PC-9 (cell line): ENCODE measurements at regions not wholly inside any gene's neighbourhood (a gene's known extent, or its start where the extent isn't known, plus 50 kb on each side); places are given as distances from the start of the nearest gene placed in this dataset.
A peak's percentile ranks its signal among the peaks of the same experiment; 100 is the strongest.

Experiments used
- BruUV-seq: library from RNA; stranded (reverse); fragments of 400-500 nt; replicated peaks from 2 replicates; lab custom pipeline; 2021; lab: Mats Ljungman, UMichigan
- CTCF ChIA-PET: fragments of 300-600 bp; sonication (Branson Sonifier 250); formaldehyde crosslinking; loops from one replicate; lab custom pipeline; 2022; ENCODE audit warnings: antibody characterized with exemption; lab: Charles Lee
- POLR2A ChIA-PET: fragments of 300-600 bp; sonication (Branson Sonifier 250); formaldehyde crosslinking; loops from one replicate; lab custom pipeline; 2022; ENCODE audit warnings: antibody characterized with exemption; ENCODE audit not compliant: unreplicated experiment; lab: Charles Lee
- DNase-seq, 2 experiments: peaks; one replicate each; pipeline versions ENCODE4 v3.0.0 to v3.0.0-alpha.2; 2015 to 2022; ENCODE audit warnings: mixed read lengths in 1 of 2
- H2AFZ ChIP-seq: fragments of 200-600 bp; sonication (generic); 2 replicates; pipeline ENCODE4 v1.8.1; 2017; ENCODE audit warnings: antibody characterized with exemption
- H3F3A ChIP-seq: fragments of 200-600 bp; sonication (generic); 2 replicates; pipeline ENCODE4 v1.8.1; 2017; ENCODE audit warnings: antibody characterized with exemption, mild to moderate bottlenecking, low read depth; ENCODE audit not compliant: insufficient read depth
- H3K27ac ChIP-seq: fragments of 200-600 bp; sonication (generic); 2 replicates; pipeline ENCODE4 v1.6.1; 2016; ENCODE audit warnings: mixed run types
- H3K27me3 ChIP-seq: fragments of 200-600 bp; sonication (generic); 2 replicates; pipeline ENCODE4 v1.6.1; 2016; ENCODE audit warnings: low read depth, mixed run types; ENCODE audit not compliant: insufficient read depth
- H3K36me3 ChIP-seq: fragments of 200-600 bp; sonication (generic); 2 replicates; pipeline ENCODE4 v1.6.1; 2016; ENCODE audit warnings: low read depth, mixed run types
- H3K4me1 ChIP-seq: fragments of 200-600 bp; sonication (generic); replicated peaks from 2 replicates; pipeline ENCODE4 v1.6.1; 2016; ENCODE audit warnings: mixed run types; ENCODE audit not compliant: insufficient read depth
- H3K4me2 ChIP-seq: fragments of 200-600 bp; sonication (generic); 2 replicates; pipeline ENCODE4 v1.6.1; 2017; ENCODE audit warnings: mixed run types
- H3K4me3 ChIP-seq: fragments of 200-600 bp; sonication (generic); 2 replicates; pipeline ENCODE4 v1.6.1; 2016; ENCODE audit warnings: mixed run types
- H3K79me2 ChIP-seq: fragments of 200-600 bp; sonication (generic); 2 replicates; pipeline ENCODE4 v1.6.1; 2017; ENCODE audit warnings: low read depth, mixed run types
- H3K9me2 ChIP-seq: fragments of 200-600 bp; sonication (generic); 2 replicates; pipeline ENCODE4 v1.8.1; 2017; ENCODE audit warnings: mild to moderate bottlenecking; ENCODE audit not compliant: insufficient read depth
- H3K9me3 ChIP-seq: fragments of 200-600 bp; sonication (generic); 2 replicates; pipeline ENCODE4 v1.8.1; 2016; ENCODE audit warnings: low read depth; ENCODE audit not compliant: insufficient read depth
- H4K20me1 ChIP-seq: fragments of 200-600 bp; sonication (generic); 2 replicates; pipeline ENCODE4 v1.8.1; 2017; ENCODE audit not compliant: insufficient read depth
- CTCF ChIP-seq: fragments of 200-600 bp; sonication (generic); conservative IDR thresholded peaks from 2 replicates; pipeline ENCODE4 v1.6.1; 2017; ENCODE audit warnings: mixed run types, antibody characterized with exemption, mild to moderate bottlenecking, moderate library complexity
- EZH2 ChIP-seq: fragments of 200-600 bp; sonication (generic); IDR thresholded peaks from 2 replicates; pipeline ENCODE4 v1.8.0; 2017; ENCODE audit warnings: antibody characterized with exemption, low read depth
- intact Hi-C: fragments of 100-400 bp; cut with micrococcal nuclease; formaldehyde crosslinking; loops from one replicate; pipeline ENCODE4 v1.10.0; 2022; ENCODE audit not compliant: unreplicated experiment

DNA sequence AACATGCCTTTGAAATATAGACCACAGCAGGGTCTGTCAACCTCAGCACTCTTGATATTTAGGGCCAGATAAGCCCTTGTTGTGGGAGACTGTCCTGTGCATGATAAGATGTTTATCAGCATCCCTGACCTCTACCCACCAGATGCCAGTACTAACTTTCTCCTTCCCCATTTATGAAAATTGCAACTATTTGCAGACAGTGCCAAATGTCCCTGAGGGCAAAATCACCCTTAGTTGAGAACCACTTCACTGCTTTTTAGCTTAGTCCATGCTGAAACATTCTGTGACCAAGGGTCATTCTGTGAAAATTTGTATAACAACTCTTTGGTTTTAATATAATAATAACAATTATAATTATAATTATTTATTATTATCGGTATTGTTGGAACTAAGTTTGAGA lies 1032.4 kb downstream of the MCTP2 start:
- no peaks in the 10 kb centered on the region for H3K79me2 ChIP-seq
- no peak overlapping the region for H3K27ac ChIP-seq
- no peak for TF ChIP-seq EZH2
- no peak for TF ChIP-seq CTCF
- H3K4me3 ChIP-seq, result no peak overlapping the region
- ChIA-PET POLR2A (interaction anchor here (0.7 kb wide), 1 partner anchor 1062 kb away, joined by 3 read pairs; no protein-coding TSS in a partner anchor), CTCF (no interaction called here)
- no peaks in the 10 kb centered on the region for H3K4me1 ChIP-seq
- no peak overlapping the region for H2AFZ ChIP-seq
- H3K9me3 ChIP-seq, result no peaks in the 10 kb centered on the region; the same call in 1 of the 2 replicates
- no peaks in the 10 kb centered on the region for H4K20me1 ChIP-seq
- no peaks in the 10 kb centered on the region for H3K27me3 ChIP-seq
- DNase-seq, result no peak
- H3K36me3 ChIP-seq, result no peaks in the 10 kb centered on the region
- no peaks in the 10 kb centered on the region for H3F3A ChIP-seq
- intact Hi-C loops, result no loop called here
- no TSS peak for BruUV-seq
- H3K4me2 ChIP-seq, result no peak overlapping the region
- no peaks in the 10 kb centered on the region for H3K9me2 ChIP-seq

- POLR2A ChIA-PET, result no interaction called here
- H3K27ac ChIP-seq, result no peak overlapping the region
- no TSS peak for BruUV-seq
Observed at GRCh38 chr15:95265419-95265997, 1034.1 kb downstream of the MCTP2 start.

GRCh38 chr15:95266451-95267061 lies 1035.2 kb downstream of the MCTP2 start:
- Histone ChIP-seq H3K9me3 (no peaks in the 10 kb centered on the region; the same call in 1 of the 2 replicates), H4K20me1 (no peaks in the 10 kb centered on the region), H3K9me2 (no peaks in the 10 kb centered on the region), H3K4me2 (no peak overlapping the region), H3K36me3 (no peaks in the 10 kb centered on the region), H3K27me3 (no peaks in the 10 kb centered on the region), H3K4me3 (no peak overlapping the region), H3K79me2 (no peaks in the 10 kb centered on the region), H3F3A (no peaks in the 10 kb centered on the region), H3K27ac (no peak overlapping the region), H2AFZ (no peak overlapping the region), H3K4me1 (no peaks in the 10 kb centered on the region)
- ChIA-PET POLR2A (interaction anchor here (0.6 kb wide), 1 partner anchor 16 kb away, joined by 3 read pairs; no protein-coding TSS in a partner anchor), CTCF (no interaction called here)
- DNase-seq, result no peak
- TF ChIP-seq EZH2 (no peak), CTCF (no peak)
- intact Hi-C loops, result no loop called here
- BruUV-seq, result no TSS peak

More at GRCh38 chr15:95265419-95265997, 1034.1 kb downstream of the MCTP2 start:
- no peak for TF ChIP-seq EZH2
- no peak for TF ChIP-seq CTCF
- no peaks in the 10 kb centered on the region for H3K79me2 ChIP-seq
- H3K4me3 ChIP-seq, result no peak overlapping the region
- H3K36me3 ChIP-seq, result no peaks in the 10 kb centered on the region
- no peak for DNase-seq
- H3K9me3 ChIP-seq, result no peaks in the 10 kb centered on the region; the same call in 1 of the 2 replicates
- no peak overlapping the region for H3K4me2 ChIP-seq
- H4K20me1 ChIP-seq, result no peaks in the 10 kb centered on the region
- intact Hi-C loops, result no loop called here
- no peaks in the 10 kb centered on the region for H3K27me3 ChIP-seq
- CTCF ChIA-PET, result no interaction called here
- H3K4me1 ChIP-seq, result no peaks in the 10 kb centered on the region
- no peaks in the 10 kb centered on the region for H3K9me2 ChIP-seq
- 0 out of 2 replicates have a peak overlapping the region, but pooled peaks have one; percentile 22 for H2AFZ ChIP-seq
- H3F3A ChIP-seq, result no peaks in the 10 kb centered on the region
